PFSK-1 (cell line): ENCODE measurements at regions not wholly inside any gene's neighbourhood (a gene's known extent, or its start where the extent isn't known, plus 50 kb on each side); places are given as distances from the start of the nearest gene placed in this dataset.

Source experiments
- FOXP2 ChIP-seq: optimal IDR thresholded peaks from 2 replicates; pipeline ENCODE3; 2011; ENCODE audit warnings: borderline replicate concordance, control low read depth, inconsistent platforms; ENCODE audit not compliant: insufficient read depth; ENCODE audit errors: extremely low read length, extremely low read depth
- POLR2AphosphoS5 ChIP-seq: IDR thresholded peaks from 2 replicates; pipeline ENCODE4 v1.6.1; 2012; ENCODE audit warnings: low read depth, mild to moderate bottlenecking, control low read depth, low read length, moderate library complexity
- REST ChIP-seq, 2 experiments: IDR thresholded peaks; 2 replicates each; pipeline versions ENCODE4 v1.6.1 to v1.8.0; 2011 to 2012; ENCODE audit warnings: low read depth in 2 of 2, low read length in 2 of 2, control low read depth in 1 of 2, inconsistent platforms in 1 of 2, mild to moderate bottlenecking in 1 of 2, moderate library complexity in 1 of 2; ENCODE audit not compliant: insufficient read depth in 1 of 2
- SIN3A ChIP-seq: IDR thresholded peaks from 2 replicates; pipeline ENCODE4 v1.6.1; 2012; ENCODE audit warnings: mild to moderate bottlenecking, low read length, moderate library complexity, borderline replicate concordance; ENCODE audit not compliant: insufficient read depth
- TAF1 ChIP-seq: IDR thresholded peaks from 2 replicates; pipeline ENCODE4 v1.6.1; 2012; ENCODE audit warnings: low read length, control low read depth, borderline replicate concordance; ENCODE audit not compliant: insufficient read depth

GRCh38 chr5:124867137-124867704, 120.8 kb upstream of the ZNF608 start:
- TF ChIP-seq SIN3A = no peak
- TF ChIP-seq FOXP2 = no peak
- TF ChIP-seq TAF1 = no peak
- TF ChIP-seq REST (IDR thresholded peaks at IDR 0.05; ENCODE audit: insufficient read depth in 1 of 2, low read depth in 2 of 2, low read length in 2 of 2) = no peak
- no peak for TF ChIP-seq POLR2AphosphoS5

- TF ChIP-seq TAF1 = no peak
- TF ChIP-seq POLR2AphosphoS5 = no peak
- no peak for TF ChIP-seq SIN3A
- no peak for TF ChIP-seq FOXP2
- TF ChIP-seq REST (IDR thresholded peaks at IDR 0.05; ENCODE audit: insufficient read depth in 1 of 2, low read depth in 2 of 2, low read length in 2 of 2) = no peak
These were observed 122.2 kb upstream of the ZNF608 start for GRCh38 chr5:124868676-124869075.

- TF ChIP-seq FOXP2 (no peak), TAF1 (no peak), SIN3A (no peak), POLR2AphosphoS5 (no peak), REST (IDR thresholded peaks at IDR 0.05; ENCODE audit: insufficient read depth in 1 of 2, low read depth in 2 of 2, low read length in 2 of 2) (no peak)
These were observed 123.1 kb upstream of the ZNF608 start for GRCh38 chr5:124869426-124870033.

GRCh38 chr5:124870070-124870469, 123.6 kb upstream of the ZNF608 start:
- TF ChIP-seq POLR2AphosphoS5 (no peak), TAF1 (no peak), SIN3A (no peak), REST (IDR thresholded peaks at IDR 0.05; ENCODE audit: insufficient read depth in 1 of 2, low read depth in 2 of 2, low read length in 2 of 2) (no peak), FOXP2 (no peak)
